ENCODE measurements at regions not wholly inside any gene's neighbourhood (a gene's known extent, or its start where the extent isn't known, plus 50 kb on each side); places are given as distances from the start of the nearest gene placed in this dataset.

- TF ChIP-seq NFAT5 (CRISPR knock-in tag; IDR thresholded peaks at IDR 0.05), result no peak
- TF ChIP-seq ZNF816 (CRISPR knock-in tag; IDR thresholded peaks at IDR 0.05; ENCODE audit: borderline replicate concordance), result no peak
- 0 out of 2 replicates have a peak, but pooled peaks have one; percentile 44 for TF ChIP-seq ZNF350 (CRISPR knock-in tag; IDR thresholded peaks at IDR 0.05; ENCODE audit: borderline replicate concordance, low read depth)
- peak; percentile 93 for TF ChIP-seq CTCF (CRISPR knock-in tag; IDR thresholded peaks at IDR 0.05)
- no peak for TF ChIP-seq ZNF572 (CRISPR knock-in tag; IDR thresholded peaks at IDR 0.05)
- no peak for TF ChIP-seq ZBTB46 (CRISPR knock-in tag; IDR thresholded peaks at IDR 0.05; ENCODE audit: borderline replicate concordance)
- peak; percentile 78; the same call in 1 of the 2 replicates for TF ChIP-seq RAD21 (CRISPR knock-in tag; IDR thresholded peaks at IDR 0.05)
- TF ChIP-seq TSC22D2 (CRISPR knock-in tag; IDR thresholded peaks at IDR 0.05; ENCODE audit: borderline replicate concordance), result 0 out of 2 replicates have a peak, but pooled peaks have one; percentile 56
- no peak for TF ChIP-seq TCF7L2 (IDR thresholded peaks at IDR 0.05; ENCODE audit: low read depth, low read length)
- peak; percentile 26 for TF ChIP-seq TEAD3 (CRISPR knock-in tag; optimal IDR thresholded peaks at IDR 0.05; ENCODE audit: borderline replicate concordance)
- TF ChIP-seq ZNF558 (CRISPR knock-in tag; IDR thresholded peaks at IDR 0.05; ENCODE audit: borderline replicate concordance), result no peak
- no peak for TF ChIP-seq NFE2L1 (CRISPR knock-in tag; IDR thresholded peaks at IDR 0.05; ENCODE audit: borderline replicate concordance)
- 0 out of 2 replicates have a peak, but pooled peaks have one; percentile 38 for TF ChIP-seq ZBTB25 (CRISPR knock-in tag; IDR thresholded peaks at IDR 0.05)
- no peak for TF ChIP-seq HDAC2 (CRISPR knock-in tag; IDR thresholded peaks at IDR 0.05)
- no peak for TF ChIP-seq ETS1 (CRISPR knock-in tag; IDR thresholded peaks at IDR 0.05)
- no peak for TF ChIP-seq ZNF546 (CRISPR knock-in tag; conservative IDR thresholded peaks at IDR 0.05)
- TF ChIP-seq LBX2 (CRISPR knock-in tag; IDR thresholded peaks at IDR 0.05; ENCODE audit: borderline replicate concordance), result no peak
Measured at GRCh38 chr2:71923887-71924533, 223.7 kb downstream of the CYP26B1 start (continued).

All from HepG2 (cell line).